Adipose tissue (tissue), 3 donors: ENCODE measurements at regions not wholly inside any gene's neighbourhood (a gene's known extent, or its start where the extent isn't known, plus 50 kb on each side); places are given as distances from the start of the nearest gene placed in this dataset.

ENCODE experiments used
- H3K27ac ChIP-seq: one replicate; pipeline ENCODE4 v1.5.1; 2013; ENCODE audit warnings: low read depth, low read length
- WGBS, 3 donors: extraction: QIAGEN DNeasy Blood & Tissue Kit; methylation state at CpG; one replicate each; pipeline ENCODE4 v1.1.7; 2013; 5-methylcytosine and 5-hydroxymethylcytosine counted together
- donor health status: healthy with polysubstance abuse.
- donor health status: Bipolar disorder and iron deficiency.
- donor health status: healthy.

- 83 to 87% (median 86%) methylated on average over 15 of the region's 15 CpGs for WGBS, 3 donors
- no peak overlapping the region for H3K27ac ChIP-seq
These were observed 195.9 kb downstream of the TOMM20 start for GRCh38 chr1:234932511-234933430.

- no peak overlapping the region for H3K27ac ChIP-seq
- WGBS, 3 donors = 92 to 96% (median 95%) methylated on average over 12 of the region's 12 CpGs
These were observed 196.5 kb downstream of the TOMM20 start for GRCh38 chr1:234932106-234932505.

- WGBS, 3 donors = 95 to 99% (median 97%) methylated on average over 4 of the region's 4 CpGs
- H3K27ac ChIP-seq = no peak overlapping the region
These were observed 197.1 kb downstream of the TOMM20 start for GRCh38 chr1:234931404-234931973.

GRCh38 chr1:234929369-234929768 lies 199.3 kb downstream of the TOMM20 start:
- 62 to 89% (median 64%) methylated on average over 3 of the region's 3 CpGs for WGBS, 3 donors
- no peak overlapping the region for H3K27ac ChIP-seq

- no peak overlapping the region for H3K27ac ChIP-seq
- WGBS, 3 donors = 91 to 95% (median 91%) methylated on average over 5 of the region's 5 CpGs
These were observed 200.0 kb downstream of the TOMM20 start for GRCh38 chr1:234928642-234929041.

GRCh38 chr1:234927971-234928640 lies 200.5 kb downstream of the TOMM20 start:
- 78 to 81% (median 80%) methylated on average over 10 of the region's 10 CpGs for WGBS, 3 donors
- no peak overlapping the region for H3K27ac ChIP-seq

- no peak overlapping the region for H3K27ac ChIP-seq
These were observed 201.2 kb downstream of the TOMM20 start for GRCh38 chr1:234927312-234927970.

GRCh38 chr1:234926559-234927311 lies 201.9 kb downstream of the TOMM20 start:
- H3K27ac ChIP-seq = no peak overlapping the region
- 59 to 81% (median 60%) methylated on average over 20 of the region's 20 CpGs for WGBS, 3 donors

More at GRCh38 chr1:234927312-234927970, 201.2 kb downstream of the TOMM20 start:
- 77 to 87% (median 78%) methylated on average over 10 of the region's 10 CpGs for WGBS, 3 donors

- no peak overlapping the region for H3K27ac ChIP-seq
- WGBS, 3 donors = 36 to 38% (median 38%) methylated on average over 4 of the region's 4 CpGs
These were observed 202.4 kb downstream of the TOMM20 start for GRCh38 chr1:234926264-234926558.

GRCh38 chr1:234925440-234926263 lies 203.0 kb downstream of the TOMM20 start:
- H3K27ac ChIP-seq = no peak overlapping the region
- WGBS, 3 donors = 49 to 61% (median 60%) methylated on average over 7 of the region's 7 CpGs

- WGBS, 3 donors = 66 to 85% (median 77%) methylated on average over 17 of the region's 17 CpGs
- H3K27ac ChIP-seq = no peak overlapping the region
These were observed 203.9 kb downstream of the TOMM20 start for GRCh38 chr1:234924450-234925355.

GRCh38 chr1:234923626-234924025 lies 205.0 kb downstream of the TOMM20 start:
- WGBS, 3 donors = 89 to 96% (median 93%) methylated on average over 5 of the region's 5 CpGs
- H3K27ac ChIP-seq = no peak overlapping the region

GRCh38 chr1:234922987-234923386 lies 205.7 kb downstream of the TOMM20 start:
- WGBS, 3 donors = 97 to 98% (median 98%) methylated on average over 6 of the region's 6 CpGs
- no peak overlapping the region for H3K27ac ChIP-seq

GRCh38 chr1:234921266-234922062 lies 207.2 kb downstream of the TOMM20 start:
- 34 to 59% (median 47%) methylated on average over 14 of the region's 14 CpGs for WGBS, 3 donors
- H3K27ac ChIP-seq = no peak overlapping the region

- no peak overlapping the region for H3K27ac ChIP-seq
- WGBS, 3 donors = 68 to 73% (median 72%) methylated on average over 4 of the region's 4 CpGs
These were observed 207.8 kb downstream of the TOMM20 start for GRCh38 chr1:234920843-234921140.
